Glomerular visceral epithelial cell (primary cell): ENCODE measurements at regions not wholly inside any gene's neighbourhood (a gene's known extent, or its start where the extent isn't known, plus 50 kb on each side); places are given as distances from the start of the nearest gene placed in this dataset.

Source experiments
- DNase-seq: peaks from one replicate; pipeline ENCODE4 v3.0.0-alpha.2; 2016; ENCODE audit errors: extremely low spot score

DNA sequence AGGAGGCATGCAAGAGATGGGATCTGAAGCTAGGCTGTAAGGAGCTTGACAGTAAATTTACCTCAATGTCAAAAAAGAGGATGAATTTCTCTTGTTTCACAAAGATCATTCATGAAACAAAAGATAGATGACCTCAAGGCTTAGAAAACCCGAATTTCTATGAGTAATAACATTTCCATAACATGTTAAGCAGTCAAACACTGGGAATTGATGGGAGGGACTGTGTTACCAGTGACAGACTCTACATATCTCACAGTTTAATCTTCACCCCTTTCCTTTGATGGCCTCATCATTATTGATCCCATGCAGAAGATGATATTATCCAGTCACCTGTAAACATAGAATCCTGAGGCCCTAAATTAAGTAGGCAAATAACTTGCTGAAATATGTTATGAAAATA lies 53.5 kb upstream of the VGLL3 start:
- no peak for DNase-seq

DNA sequence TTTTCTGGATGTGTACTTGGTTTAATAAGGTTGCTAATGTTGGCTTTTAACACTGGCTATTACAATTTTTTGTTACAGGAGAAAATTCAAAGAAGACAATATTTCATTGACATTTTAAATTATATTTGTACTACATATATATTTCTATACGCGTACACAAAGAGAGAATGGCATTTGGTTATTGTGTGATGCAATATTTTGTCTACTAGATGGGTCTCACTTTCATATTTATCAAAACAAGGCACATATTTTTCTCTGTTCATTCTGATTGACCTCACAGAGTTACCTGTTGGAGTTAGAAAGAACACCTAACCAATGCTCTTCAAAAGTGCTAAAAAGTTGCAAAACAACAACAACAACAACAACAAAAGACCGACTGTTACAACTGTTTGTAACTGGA lies 50.2 kb upstream of the VGLL3 start:
- DNase-seq: no peak
